GM21786 (cell line): ENCODE measurements at regions not wholly inside any gene's neighbourhood (a gene's known extent, or its start where the extent isn't known, plus 50 kb on each side); places are given as distances from the start of the nearest gene placed in this dataset.
"Not testable (repeated sequence)": the region's sequence is repeated elsewhere in the genome, so short reads cannot be mapped to it uniquely, and the experiment has no call there.

Source experiments
- ATAC-seq: cut with Tn5 transposase; IDR thresholded peaks from one replicate; pipeline ENCODE4 v1.9.1; 2021; ENCODE audit not compliant: unreplicated experiment

DNA sequence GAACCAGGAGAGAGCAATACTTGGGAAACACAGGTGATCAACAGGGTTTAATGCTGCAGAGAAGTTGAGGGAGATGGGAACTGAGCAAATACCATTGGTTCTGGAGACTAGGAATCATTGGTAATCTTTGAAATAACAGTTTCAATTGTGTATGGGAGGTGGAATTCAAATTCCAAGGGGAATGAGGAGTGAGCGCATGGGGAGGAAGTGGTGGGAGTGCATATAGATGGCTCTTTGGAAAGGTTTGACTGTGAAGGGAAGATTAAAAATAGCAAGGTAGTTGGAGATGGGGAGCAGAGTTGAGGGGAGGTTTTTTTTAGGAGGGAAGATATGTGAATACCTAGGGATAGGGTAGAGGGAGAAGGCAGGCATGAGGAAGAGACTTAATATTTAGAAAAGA is 51.1 kb upstream of the ROPN1 start:
- no peak for ATAC-seq

DNA sequence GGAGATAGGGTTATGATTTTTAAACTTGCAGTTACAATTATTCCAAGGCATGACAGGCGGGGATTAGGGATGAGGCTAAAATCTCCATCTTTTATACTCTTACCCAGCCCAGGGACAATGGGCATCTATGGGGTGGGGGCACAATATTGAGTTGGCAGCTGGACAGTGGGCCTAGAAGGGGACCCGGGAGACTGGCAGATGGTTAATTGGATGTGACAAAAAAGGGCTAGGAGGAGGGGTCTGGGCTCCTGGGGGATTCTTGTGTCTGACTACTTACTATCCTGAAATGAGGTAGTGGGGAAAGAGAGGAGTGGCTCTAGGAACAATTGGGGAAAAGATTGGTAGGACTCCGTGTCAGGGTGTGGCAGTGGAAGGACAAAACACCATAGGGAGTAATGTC is 53.0 kb upstream of the ROPN1 start:
- ATAC-seq, result no peak

DNA sequence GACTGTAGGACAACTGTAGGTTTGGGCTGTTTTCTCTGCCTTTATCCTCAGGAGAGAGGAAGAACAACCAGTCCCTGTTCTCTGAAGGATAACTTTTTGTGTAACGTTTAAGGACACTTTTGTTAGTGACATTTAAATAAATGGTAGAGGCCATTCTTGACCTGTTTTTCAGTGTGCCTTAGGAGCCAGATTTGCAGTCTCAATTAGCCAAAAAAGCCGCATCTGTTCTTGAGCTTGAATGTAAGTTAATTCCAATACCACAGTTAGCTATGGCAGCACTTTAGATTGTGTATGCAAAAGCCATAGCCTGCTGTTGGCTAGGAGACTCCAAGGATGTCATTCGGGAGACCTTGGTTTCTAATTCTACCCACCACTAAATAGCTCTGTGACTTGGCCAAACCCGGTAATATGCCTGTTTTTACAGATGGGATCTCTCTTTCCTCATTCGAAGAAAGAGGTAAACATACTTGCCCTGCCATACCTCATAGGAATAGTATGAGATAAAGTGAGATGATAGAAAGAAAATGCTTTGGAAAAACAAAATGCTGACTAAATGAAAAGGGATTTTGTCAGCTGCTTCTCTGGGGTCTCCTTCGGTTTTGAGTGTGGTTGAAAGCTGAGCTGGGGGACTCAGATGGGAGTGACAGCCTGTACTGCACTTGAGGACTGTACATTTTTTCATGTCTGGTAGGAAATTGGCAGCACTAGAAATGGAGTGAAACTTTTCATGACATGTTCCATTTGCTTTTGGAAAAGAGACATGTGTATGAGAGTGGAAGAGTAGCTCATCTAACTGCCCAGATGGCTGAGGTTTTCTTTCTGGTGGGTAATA is 57.3 kb upstream of the ROPN1 start:
- no peak for ATAC-seq

DNA sequence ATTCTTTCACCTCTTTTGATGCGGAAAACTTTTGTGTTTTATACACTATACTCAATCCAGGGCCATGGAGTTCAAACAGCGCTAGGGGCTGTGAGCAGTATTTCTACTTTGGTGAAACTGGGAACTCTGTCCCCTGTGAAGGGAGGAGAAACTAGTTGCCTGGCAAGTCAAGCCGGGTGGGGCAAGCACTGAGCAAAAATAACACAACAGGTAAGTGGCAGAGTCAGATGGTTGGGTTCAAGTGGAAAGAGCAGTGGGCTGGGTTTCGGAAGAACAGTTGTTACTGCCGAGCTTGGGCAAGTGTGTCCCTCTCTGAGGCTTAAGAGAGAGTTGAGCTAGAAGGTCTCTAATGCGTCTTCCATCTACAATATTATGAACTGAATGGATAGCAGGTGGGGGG is 59.7 kb upstream of the ROPN1 start:
- no peak for ATAC-seq

DNA sequence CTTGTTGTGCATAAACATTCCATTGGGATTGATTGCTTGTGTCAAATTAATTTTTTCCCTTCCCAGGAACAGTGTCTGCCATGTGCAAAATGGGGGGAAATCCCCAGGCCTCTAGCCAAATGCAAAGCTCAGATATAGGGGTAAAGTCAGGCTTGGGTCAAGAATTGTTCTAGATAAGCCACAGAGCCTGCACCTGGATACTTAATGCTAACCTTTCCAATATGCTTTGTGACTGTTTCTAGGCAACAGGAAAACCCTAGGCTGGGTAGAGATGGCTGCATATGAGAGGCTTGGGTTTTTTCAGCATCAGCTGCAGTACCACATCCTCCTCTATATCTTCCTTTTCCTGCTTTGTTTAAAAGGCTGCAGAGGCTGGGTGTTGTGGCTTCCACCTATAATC is 61.9 kb upstream of the ROPN1 start:
- ATAC-seq, result no peak

DNA sequence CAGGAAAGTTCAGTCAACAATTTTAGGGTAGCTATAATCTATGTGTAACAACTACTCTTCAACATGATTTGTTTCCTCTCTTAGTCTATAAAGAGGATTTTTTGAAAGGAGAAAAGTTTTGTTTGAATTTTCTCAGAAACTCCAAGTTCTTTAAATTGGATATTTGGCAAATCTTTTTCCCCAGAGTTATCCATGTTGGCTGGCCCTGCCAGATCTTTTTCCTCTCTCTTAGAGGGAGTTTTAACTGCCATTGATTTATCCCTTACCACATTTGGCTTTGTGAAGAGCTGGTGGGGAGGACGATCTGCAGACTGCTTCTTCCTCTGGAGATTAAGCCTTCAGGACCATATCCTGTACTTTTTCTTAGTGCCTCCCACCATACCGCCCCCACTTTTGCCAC is 64.9 kb upstream of the ROPN1 start:
- no peak for ATAC-seq

DNA sequence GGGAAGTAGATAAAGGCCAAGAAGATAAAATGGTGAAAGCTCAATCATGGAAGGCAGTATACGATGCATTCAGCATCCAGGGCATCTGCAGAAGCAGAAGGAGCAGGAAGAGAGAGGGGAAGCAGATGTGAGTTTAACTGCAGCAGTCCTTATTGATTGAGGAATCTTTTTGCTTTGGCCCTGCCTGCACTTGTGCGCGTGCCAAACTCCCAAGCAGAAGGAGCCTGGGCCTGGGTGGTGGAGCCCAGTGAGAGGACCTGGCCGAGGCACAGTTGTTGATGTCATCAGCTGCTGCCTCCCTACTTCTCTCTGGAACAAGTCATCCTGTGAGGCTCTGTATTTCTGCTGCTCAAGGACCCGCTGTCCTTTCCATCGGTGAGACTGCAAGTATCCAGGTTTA is 65.5 kb upstream of the ROPN1 start:
- no peak for ATAC-seq

DNA sequence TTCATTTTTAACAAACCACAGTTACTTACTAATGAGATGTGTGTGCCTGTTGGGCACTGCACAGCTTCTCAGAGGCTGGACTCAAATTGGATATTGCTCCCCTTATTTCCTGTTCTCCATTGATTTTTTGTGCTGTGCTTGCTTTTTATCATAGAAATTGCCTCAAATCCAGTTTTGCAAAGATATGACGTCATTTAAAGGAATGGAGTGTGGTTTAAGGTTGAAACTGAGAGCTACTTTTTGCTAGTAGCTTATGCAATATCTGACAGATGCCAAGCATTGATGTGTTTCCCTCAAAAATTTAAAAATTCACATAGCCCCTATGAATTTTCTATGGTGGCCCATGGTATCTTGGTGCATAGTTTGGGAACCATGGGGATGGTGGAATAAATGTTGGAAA is 67.7 kb upstream of the ROPN1 start:
- ATAC-seq, result no peak

DNA sequence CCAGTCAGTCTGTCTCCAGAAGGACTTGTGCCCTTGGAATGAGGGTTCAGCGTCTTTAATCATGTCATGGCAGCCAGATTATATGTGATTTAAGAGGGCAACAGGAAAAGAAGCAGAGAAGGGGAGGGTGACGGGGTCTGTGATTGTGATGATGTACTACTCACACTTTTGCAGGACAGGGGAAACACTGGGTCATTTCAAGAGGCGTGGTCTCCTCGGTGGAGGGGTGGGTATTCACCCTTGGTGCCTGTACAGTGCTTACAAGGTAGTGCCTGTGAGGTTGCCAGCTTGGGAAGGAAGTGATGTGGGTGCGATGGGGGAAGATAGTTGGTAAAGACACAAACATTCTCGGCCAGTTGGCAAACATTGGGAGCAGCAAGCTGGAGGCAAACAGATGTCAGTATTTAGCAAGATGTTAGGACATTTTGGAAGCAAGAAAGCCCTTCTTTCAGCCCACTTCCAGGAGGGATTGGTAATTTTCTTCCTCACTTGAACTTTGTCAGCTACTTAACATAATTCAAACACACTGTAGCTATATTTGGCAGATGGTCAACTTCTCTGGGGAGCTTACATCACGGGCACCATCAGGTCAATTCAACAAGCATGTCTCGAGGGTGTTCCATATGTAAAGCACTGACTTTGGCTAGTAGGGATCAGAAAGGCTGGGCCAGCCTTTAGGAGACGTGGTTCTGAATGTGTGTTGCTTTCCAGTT is 71.4 kb upstream of the ROPN1 start:
- no peak for ATAC-seq

DNA sequence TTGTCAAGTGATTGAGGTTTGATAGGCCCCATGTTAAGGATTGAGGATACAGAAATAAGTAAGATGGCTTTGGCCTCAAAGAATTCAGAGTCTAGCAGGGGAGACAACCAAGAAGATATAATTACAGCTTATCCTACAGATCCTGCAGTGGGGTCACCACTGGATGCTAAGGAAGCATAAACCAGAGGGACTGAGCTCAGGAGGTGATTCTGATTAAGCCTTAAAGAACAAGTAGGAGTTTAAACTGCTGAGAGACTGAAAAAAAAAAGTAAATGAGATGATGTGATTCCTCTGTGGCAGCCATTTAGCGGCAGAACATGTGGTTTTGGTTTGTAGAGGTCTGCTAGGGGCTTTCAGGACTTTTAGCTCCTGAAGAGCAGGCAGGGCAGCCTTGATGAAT is 72.1 kb upstream of the ROPN1 start:
- ATAC-seq, result no peak

DNA sequence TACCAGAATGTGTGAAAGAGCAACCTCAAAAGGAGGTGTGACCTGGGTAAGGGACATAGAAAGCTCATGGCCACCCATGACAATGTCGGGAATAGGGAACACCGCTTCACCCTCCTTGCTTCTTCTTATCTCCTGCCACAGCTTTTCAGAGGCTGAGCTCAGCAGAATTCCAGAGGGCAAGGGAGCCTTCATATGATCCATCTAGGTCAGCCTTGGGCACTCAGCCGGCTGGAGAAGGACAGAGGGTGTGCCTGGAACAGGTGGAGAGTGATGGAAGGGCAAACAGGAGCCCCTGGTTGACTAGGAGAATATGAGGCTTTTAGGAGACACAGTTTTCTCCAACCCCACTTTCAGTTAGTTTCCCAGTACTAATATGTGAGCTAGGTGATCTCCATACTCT is 74.6 kb upstream of the ROPN1 start:
- ATAC-seq, result not testable (repeated sequence)

DNA sequence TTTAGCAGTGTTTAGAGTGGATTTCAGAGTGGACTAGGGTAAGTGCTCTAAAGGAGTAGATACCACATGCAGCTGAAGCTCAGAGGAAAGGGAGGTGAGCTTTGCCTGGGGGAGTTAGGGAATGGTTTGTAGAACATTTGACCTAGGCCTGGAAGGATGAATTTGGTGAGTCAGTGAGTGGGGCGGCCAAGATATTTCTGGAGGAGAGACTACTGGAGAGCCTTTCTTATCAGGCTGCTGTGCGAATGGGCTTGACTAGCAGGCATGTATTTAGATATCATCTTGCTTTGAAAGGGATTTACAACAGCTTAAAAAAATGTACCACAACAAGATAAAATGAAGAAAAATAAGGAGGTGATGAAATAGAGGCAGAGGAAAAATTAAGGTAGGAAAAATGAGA is 77.8 kb upstream of the ROPN1 start:
- ATAC-seq, result not testable (repeated sequence)

DNA sequence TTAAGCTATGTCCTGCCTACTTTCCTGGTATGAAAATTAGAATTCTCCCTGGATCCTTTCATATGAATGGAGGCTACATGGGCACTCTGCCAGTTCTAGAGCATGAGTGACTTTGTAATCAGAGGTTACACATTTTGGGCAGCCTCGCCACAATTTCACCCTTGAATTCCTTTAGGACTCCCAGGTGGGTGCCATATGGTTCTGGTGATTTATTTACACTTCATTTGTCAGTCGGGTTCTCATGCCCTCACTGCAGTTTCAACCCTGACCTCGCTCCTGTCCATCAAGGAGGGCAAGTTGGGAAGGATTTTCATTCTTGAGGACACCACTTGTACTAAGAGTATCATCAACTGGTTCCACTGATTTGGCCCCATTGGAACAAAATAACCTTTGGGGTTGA is 83.2 kb upstream of the ROPN1 start:
- ATAC-seq, result not testable (repeated sequence)

DNA sequence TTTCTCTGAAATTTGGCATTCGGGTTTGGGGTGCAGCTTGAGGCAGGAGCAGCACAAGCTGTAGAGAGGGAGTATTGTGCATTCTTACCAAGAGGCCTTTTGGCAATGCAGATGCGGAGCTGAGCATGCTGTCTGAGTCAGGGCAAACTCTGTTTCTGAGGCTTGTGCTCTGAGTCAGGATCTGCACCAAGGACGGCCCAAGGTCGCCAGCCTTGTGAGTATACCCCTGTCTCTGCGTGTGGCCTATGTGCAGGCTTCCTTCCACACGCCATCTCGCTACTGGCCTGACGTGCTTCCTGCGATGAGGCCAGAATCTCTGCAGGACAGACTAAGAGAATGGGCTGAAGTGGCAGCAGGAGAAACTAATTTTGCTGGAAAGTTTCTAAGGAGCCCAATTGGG is 83.8 kb upstream of the ROPN1 start:
- no peak for ATAC-seq

DNA sequence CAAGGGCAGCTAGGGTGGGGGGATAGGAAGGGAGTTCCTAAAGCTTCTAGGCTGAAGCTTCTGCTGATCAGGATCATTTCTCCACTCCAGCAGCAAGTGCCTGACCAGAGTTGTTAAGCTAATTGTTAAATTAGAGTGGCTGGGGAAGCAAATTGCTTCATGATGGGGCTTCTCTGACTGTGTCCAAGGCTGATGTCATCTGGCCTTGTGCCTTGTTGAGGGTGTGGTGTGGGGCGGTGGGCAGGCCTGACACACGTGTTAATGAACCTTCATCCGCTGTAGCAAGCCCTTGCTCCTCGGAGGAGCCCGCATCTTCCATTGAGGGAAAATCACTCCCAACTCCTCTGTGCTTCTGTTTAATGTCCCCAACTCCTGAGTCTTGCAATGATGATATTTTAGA is 84.3 kb upstream of the ROPN1 start:
- no peak for ATAC-seq

DNA sequence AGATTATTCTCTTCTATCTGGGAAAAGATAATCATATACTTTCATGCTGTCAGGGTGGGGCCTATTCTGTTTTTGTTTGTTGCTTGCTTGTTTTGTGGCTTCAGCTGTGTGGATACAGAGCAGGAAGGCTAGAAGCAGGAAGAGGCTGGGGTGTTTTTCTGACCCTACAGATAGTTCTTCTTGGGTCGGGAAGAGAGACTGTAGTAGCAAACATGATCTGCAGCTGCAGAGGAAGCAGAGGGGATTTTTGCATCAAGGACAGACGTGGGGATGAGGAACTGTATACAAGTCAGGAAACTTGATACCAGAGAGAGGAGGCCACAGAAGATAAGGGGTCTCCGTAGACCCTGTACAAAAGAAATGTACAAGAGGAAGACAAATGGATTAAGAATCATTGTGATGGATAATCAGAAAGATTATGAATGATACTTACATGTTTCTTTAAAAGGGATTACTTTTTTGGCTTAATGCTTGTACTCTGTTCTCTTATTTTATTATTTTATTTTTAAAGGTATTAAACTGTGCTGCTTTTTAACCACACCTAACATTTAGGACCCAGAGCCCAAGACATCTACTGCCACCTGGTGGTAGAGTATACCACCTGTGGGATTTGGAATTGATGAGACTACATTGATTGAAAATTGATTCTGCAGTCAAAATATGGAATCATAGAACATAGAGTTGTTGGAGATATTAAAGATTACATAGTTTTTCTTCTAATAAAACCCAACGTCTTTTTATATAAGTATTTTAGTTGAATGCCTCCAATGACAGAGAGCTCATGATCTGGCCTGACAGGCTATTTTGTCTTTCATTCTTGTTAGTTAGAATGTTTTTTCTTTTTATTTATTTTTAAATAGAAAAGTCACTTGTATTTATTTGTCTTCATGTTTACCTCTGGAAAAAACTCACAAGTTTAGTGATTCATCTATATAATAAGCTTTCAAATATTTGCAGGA is 87.3 kb upstream of the ROPN1 start:
- no peak for ATAC-seq

DNA sequence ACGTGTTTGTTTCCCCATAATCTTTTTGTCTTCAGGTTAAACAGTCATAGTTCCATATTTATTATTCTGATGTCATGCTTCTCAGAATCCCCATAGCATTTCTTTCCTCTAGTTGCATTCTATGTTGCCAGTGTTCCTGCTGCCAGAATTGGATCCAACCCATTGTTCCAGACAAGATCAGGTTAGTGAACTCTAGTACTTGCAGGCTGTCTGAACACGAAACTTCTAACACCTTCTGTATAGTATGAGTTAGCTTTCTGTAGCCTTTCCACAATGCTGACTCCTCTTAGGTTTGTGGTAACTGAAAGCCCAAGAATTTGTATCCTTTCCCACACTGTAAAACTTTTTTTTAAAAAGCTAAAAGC is 88.0 kb upstream of the ROPN1 start:
- ATAC-seq, result no peak

DNA sequence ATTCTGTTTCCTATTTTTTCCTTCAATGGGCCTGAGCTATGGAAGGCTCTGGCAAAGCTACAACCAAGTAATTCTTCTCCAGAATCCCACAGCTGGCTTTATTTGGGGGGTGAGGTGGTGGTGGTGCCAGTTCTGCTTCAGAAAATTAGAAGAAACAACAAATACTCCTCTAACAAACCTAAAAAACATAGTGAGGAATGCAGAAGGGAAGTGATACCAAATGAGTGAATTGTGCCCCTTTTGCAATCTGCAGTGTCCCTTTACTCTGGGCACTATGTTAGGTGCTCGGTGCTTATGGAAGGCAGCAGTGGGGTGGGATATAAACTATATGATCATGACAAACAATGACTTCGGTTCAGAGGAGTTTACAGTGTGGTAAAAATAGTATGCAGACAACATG is 90.4 kb upstream of the ROPN1 start:
- ATAC-seq, result no peak

DNA sequence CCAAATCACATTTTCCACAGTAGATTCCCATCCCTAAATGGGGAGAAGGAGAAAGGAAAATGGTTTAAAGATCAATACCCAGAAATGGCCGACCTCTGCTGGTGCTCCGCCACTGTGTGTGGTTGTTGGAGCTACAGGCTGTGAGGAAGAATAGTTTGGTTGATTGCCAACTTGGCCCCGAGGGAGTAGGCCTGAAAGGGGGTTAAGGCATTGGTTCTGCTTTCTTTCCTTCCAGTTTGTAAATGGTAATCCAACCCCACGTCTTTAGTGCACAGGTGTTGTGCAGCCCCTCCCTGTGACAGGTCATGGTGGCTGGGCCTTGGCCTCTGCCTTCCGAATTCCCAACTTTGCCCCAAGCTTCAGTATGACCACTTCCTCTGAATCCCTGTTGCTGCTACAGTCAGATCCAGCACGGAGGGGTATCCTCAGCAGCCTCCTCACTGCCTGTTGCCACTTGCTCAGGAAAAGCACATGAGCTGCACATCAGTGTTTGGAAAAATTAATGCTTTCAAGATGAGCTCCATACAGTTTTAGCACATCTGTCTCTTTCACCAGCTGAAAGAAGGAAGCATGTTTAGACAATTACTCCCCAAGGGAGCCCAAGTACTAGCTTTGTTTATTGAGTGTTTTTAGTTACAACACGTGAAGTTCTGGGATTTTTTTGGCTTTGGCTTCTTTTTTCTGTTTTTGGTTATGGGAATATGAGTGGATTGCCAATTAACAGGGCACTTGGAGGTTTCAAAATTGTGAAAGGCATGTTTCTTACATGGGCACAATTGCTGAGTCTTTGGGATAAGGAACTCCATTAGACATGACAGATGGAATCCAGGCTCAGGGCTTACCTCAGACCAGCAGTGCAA is 92.3 kb upstream of the ROPN1 start:
- no peak for ATAC-seq

DNA sequence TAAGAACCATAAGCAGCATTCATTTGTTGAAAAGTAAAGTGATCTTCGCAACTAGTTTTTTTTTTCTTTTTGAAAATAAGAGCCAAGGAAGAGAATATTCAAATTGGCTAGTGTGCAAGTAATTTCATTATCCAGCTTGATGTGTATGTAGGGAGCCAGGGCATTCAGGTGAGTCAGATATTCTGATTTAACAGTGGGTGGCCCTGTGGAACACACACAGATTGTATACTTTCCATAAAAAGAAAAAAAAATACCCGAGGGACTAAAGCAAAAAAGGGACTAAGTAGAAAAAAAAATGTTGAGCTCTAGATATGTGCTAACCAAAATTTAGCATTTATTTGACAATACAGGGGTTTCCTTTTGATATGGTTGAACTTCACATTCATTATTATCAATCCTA is 96.9 kb upstream of the ROPN1 start:
- no peak for ATAC-seq

DNA sequence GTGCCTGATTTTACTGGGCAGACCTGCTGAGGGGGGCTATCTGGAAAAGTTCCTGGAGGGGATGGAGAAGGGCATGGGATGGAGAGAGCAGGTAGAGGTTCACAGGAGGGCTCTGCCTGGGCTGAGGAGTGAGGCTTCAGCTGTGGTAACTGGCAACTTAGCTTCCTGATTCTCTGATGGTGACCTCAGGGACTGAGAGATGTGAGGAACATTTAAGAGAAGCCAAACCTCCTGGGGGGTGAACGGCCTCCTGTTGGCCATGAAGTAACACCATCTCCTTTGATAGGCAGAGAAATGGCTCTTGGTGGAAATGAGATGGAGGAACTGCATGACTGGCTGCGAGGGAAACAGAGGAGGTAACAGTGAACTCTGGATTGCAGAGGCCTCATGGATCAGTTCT is 97.3 kb upstream of the ROPN1 start:
- no peak for ATAC-seq
